A549 (cell line): ENCODE measurements at regions not wholly inside any gene's neighbourhood (a gene's known extent, or its start where the extent isn't known, plus 50 kb on each side); places are given as distances from the start of the nearest gene placed in this dataset.

Experiments
- ATAC-seq, 2 experiments: fragments of 200-7000 bp in 1 of 2; fragments of >200 bp in 1 of 2; cut with Nextera tagmentation in 1 of 2; cut with Tn5 transposase in 1 of 2; 3 replicates each; pipeline versions ENCODE4 v1.8.0 to v1.9.1; 2018 to 2020; ENCODE audit warnings: mild to moderate bottlenecking in 1 of 2, moderate library complexity in 1 of 2
- CTCF ChIA-PET: fragments of 300-600 bp; sonication (Branson Sonifier 250); formaldehyde crosslinking; extraction: SDS; loops from one replicate; lab custom pipeline; 2021; ENCODE audit warnings: antibody characterized with exemption, inconsistent platforms; lab: Yijun Ruan, JAX
- POLR2A ChIA-PET: fragments of 350-600 bp; formaldehyde crosslinking; extraction: SDS; loops from one replicate; lab custom pipeline; 2021; ENCODE audit warnings: antibody characterized with exemption, inconsistent platforms; lab: Yijun Ruan, JAX
- DNase-seq, 2 experiments: peaks; one replicate each; pipeline versions ENCODE4 v3.0.0 to v3.0.0-alpha.2; 2011 to 2016; ENCODE audit warnings: low read depth in 1 of 2, low spot score in 1 of 2
- FAIRE-seq: peaks from 2 replicates; lab custom pipeline; 2011; peaks lifted over from hg19 to GRCh38; lab: Jason Lieb, UNC
- H3K27ac ChIP-seq, 2 experiments: fragments of >200 bp; sonication (Bioruptor Twin); formaldehyde crosslinking; 3 replicates each; pipeline ENCODE4 v1.5.1; 2016 to 2017
- H3K4me1 ChIP-seq: fragments of >200 bp; sonication (Bioruptor Twin); formaldehyde crosslinking; 3 replicates; pipeline ENCODE4 v1.6.1; 2016
- H3K4me2 ChIP-seq: fragments of >200 bp; sonication (Bioruptor Twin); formaldehyde crosslinking; 3 replicates; pipeline ENCODE4 v1.6.1; 2016
- H3K4me3 ChIP-seq: fragments of >200 bp; sonication (Bioruptor Twin); formaldehyde crosslinking; 3 replicates; pipeline ENCODE4 v1.5.1; 2016
- H3K9me3 ChIP-seq: fragments of >200 bp; sonication (Bioruptor Twin); formaldehyde crosslinking; 3 replicates; pipeline ENCODE4 v1.6.1; 2016
- ATOH8 ChIP-seq: fragments of 250-450 bp; sonication (Bioruptor Pico); IDR thresholded peaks from 2 replicates; pipeline ENCODE4 v1.5.0; 2020; ENCODE audit warnings: low read depth, mild to moderate bottlenecking, moderate library complexity
- CBX8 ChIP-seq: fragments of 200-600 bp; sonication (generic); IDR thresholded peaks from 2 replicates; pipeline ENCODE4 v1.6.1; 2016
- CHD4 ChIP-seq: fragments of 200-600 bp; sonication (generic); IDR thresholded peaks from 2 replicates; pipeline ENCODE4 v1.6.1; 2016; ENCODE audit warnings: antibody characterized with exemption, mild to moderate bottlenecking, borderline replicate concordance
- ESRRA ChIP-seq: fragments of 150-350 bp; IDR thresholded peaks from 2 replicates; pipeline ENCODE4 v1.6.1; 2014; ENCODE audit warnings: mild to moderate bottlenecking, low read length, borderline replicate concordance
- FOXS1 ChIP-seq: fragments of 250-450 bp; sonication (Bioruptor Pico); IDR thresholded peaks from 2 replicates; pipeline ENCODE4 v1.5.0; 2020; ENCODE audit warnings: mild to moderate bottlenecking, moderate library complexity
- GATA3 ChIP-seq: IDR thresholded peaks from 2 replicates; pipeline ENCODE4 v1.6.1; 2012; ENCODE audit warnings: borderline replicate concordance
- HEYL ChIP-seq: fragments of 250-450 bp; sonication (Bioruptor Pico); IDR thresholded peaks from 2 replicates; pipeline ENCODE4 v1.8.0; 2021; ENCODE audit warnings: mild to moderate bottlenecking, moderate library complexity
- HMGXB4 ChIP-seq: fragments of 250-450 bp; sonication (Bioruptor Pico); IDR thresholded peaks from 2 replicates; pipeline ENCODE4 v1.5.0; 2021; ENCODE audit warnings: mild to moderate bottlenecking, moderate library complexity, borderline replicate concordance
- HOXA7 ChIP-seq: fragments of 250-450 bp; sonication (Bioruptor Pico); IDR thresholded peaks from 2 replicates; pipeline ENCODE4 v1.5.0; 2020; ENCODE audit warnings: mild to moderate bottlenecking, moderate library complexity
- HOXB5 ChIP-seq: fragments of 250-450 bp; sonication (Bioruptor Pico); IDR thresholded peaks from 2 replicates; pipeline ENCODE4 v1.5.0; 2020; ENCODE audit warnings: mild to moderate bottlenecking, moderate library complexity
- JUN ChIP-seq, 2 experiments: fragments of >200 bp; sonication (Bioruptor Twin); formaldehyde crosslinking; IDR thresholded peaks; 2 replicates in 1 of 2; 3 replicates in 1 of 2; pipeline ENCODE4 v1.6.1; 2016 to 2017
- JUNB ChIP-seq: fragments of >200 bp; sonication (Bioruptor Twin); formaldehyde crosslinking; IDR thresholded peaks from 2 replicates; pipeline ENCODE4 v1.6.1; 2016
- KDM1A ChIP-seq: fragments of 200-600 bp; sonication (generic); IDR thresholded peaks from 2 replicates; pipeline ENCODE4 v1.6.1; 2016; ENCODE audit warnings: low read depth, mild to moderate bottlenecking
- KDM5A ChIP-seq: fragments of 200-600 bp; sonication (generic); IDR thresholded peaks from 2 replicates; pipeline ENCODE4 v1.6.1; 2016; ENCODE audit warnings: antibody characterized with exemption, mild to moderate bottlenecking
- MAZ ChIP-seq: fragments of 150-350 bp; IDR thresholded peaks from 2 replicates; pipeline ENCODE4 v1.6.1; 2014; ENCODE audit warnings: antibody characterized with exemption, low read depth, low read length, borderline replicate concordance
- NR3C1 ChIP-seq: fragments of >200 bp; sonication (Bioruptor Twin); formaldehyde crosslinking; IDR thresholded peaks from 3 replicates; pipeline ENCODE4 v1.6.1; 2017
- PHF8 ChIP-seq: fragments of 200-600 bp; sonication (generic); IDR thresholded peaks from 2 replicates; pipeline ENCODE4 v1.6.1; 2016; ENCODE audit warnings: low read depth, mild to moderate bottlenecking, antibody characterized with exemption, moderate library complexity, borderline replicate concordance
- POLR2A ChIP-seq: IDR thresholded peaks from 2 replicates; pipeline ENCODE4 v1.6.1; 2012; ENCODE audit warnings: mild to moderate bottlenecking, low read length
- POLR2AphosphoS2 ChIP-seq: conservative IDR thresholded peaks from 2 replicates; pipeline ENCODE4 v1.6.1; 2012; ENCODE audit warnings: low read length, improper control_type of control experiment, inconsistent platforms
- RCOR1 ChIP-seq: fragments of 150-350 bp; IDR thresholded peaks from 2 replicates; pipeline ENCODE4 v1.6.1; 2014; ENCODE audit warnings: antibody characterized with exemption, low read length, low read depth
- RNF2 ChIP-seq: fragments of 200-600 bp; sonication (generic); IDR thresholded peaks from 2 replicates; pipeline ENCODE4 v1.6.1; 2016; ENCODE audit warnings: low read depth, mild to moderate bottlenecking, antibody characterized with exemption, moderate library complexity, borderline replicate concordance
- SMC3 ChIP-seq: fragments of >200 bp; sonication (Bioruptor Twin); formaldehyde crosslinking; IDR thresholded peaks from 3 replicates; pipeline ENCODE4 v1.6.1; 2018; ENCODE audit warnings: inconsistent platforms
- TFCP2L1 ChIP-seq: fragments of 250-450 bp; sonication (Bioruptor Pico); IDR thresholded peaks from 2 replicates; pipeline ENCODE4 v1.5.0; 2021; ENCODE audit warnings: mild to moderate bottlenecking
- ZFP36 ChIP-seq: fragments of 450-650 bp; IDR thresholded peaks from 2 replicates; pipeline ENCODE4 v1.6.1; 2014; ENCODE audit warnings: borderline replicate concordance; ENCODE audit not compliant: partially characterized antibody
- ZNF302 ChIP-seq: fragments of 250-450 bp; sonication (Bioruptor Pico); IDR thresholded peaks from 2 replicates; pipeline ENCODE4 v1.9.0; 2021; ENCODE audit warnings: inconsistent platforms, mild to moderate bottlenecking, moderate library complexity
- WGBS: methylation state at CpG from one replicate; pipeline ENCODE4 v1.1.6; 2017; ENCODE audit errors: missing lambda C conversion rate; 5-methylcytosine and 5-hydroxymethylcytosine counted together
- TF ChIP-seq, protein P1 (sequence below): IDR thresholded peaks from 2 replicates; pipeline ENCODE4 v1.6.1; 2012
- TF ChIP-seq, protein P2 (sequence below): fragments of >200 bp; sonication (Bioruptor Twin); formaldehyde crosslinking; IDR thresholded peaks from 3 replicates; pipeline ENCODE4 v1.6.1; 2016
- TF ChIP-seq, protein P3 (sequence below): fragments of 450-650 bp; IDR thresholded peaks from 2 replicates; pipeline ENCODE4 v1.6.1; 2014; ENCODE audit warnings: antibody characterized with exemption

GRCh38 chr5:176739461-176740051 lies 70.8 kb upstream of the UNC5A start:
- CTCF ChIA-PET: interaction anchor here (1.0 to 3.8 kb wide), 5 partner anchors 11 to 82 kb away, joined by 3 to 15 read pairs (median 4); no protein-coding TSS in a partner anchor

GRCh38 chr5:176740131-176740701 lies 70.1 kb upstream of the UNC5A start:
- no peaks in the 10 kb centered on the region for H3K9me3 ChIP-seq
- POLR2A ChIA-PET: no interaction called here
- H3K4me1 ChIP-seq: no peaks in the 10 kb centered on the region
- H3K27ac ChIP-seq: no peak overlapping the region
- DNase-seq (no peak), FAIRE-seq (no peak)
- CTCF ChIA-PET: interaction anchor here (1.3 to 3.8 kb wide), 4 partner anchors 11 to 82 kb away, joined by 3 to 15 read pairs (median 6); no protein-coding TSS in a partner anchor
- H3K4me2 ChIP-seq: no peak overlapping the region
- TF ChIP-seq MAZ (no peak), HEYL (no peak), JUN (IDR thresholded peaks at IDR 0.05) (no peak), HOXA7 (CRISPR knock-in tag) (no peak), JUNB (no peak), CBX8 (no peak), NR3C1 (no peak), CHD4 (no peak), SMC3 (no peak)
- TF ChIP-seq, protein P1, sequence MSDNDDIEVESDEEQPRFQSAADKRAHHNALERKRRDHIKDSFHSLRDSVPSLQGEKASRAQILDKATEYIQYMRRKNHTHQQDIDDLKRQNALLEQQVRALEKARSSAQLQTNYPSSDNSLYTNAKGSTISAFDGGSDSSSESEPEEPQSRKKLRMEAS: no peak
- TF ChIP-seq, all 56 proteins: peak for 0
- no peak for ATAC-seq
- no peak overlapping the region for H3K4me3 ChIP-seq
- 73% methylated on average over 14 of the region's 16 CpGs for WGBS

More at GRCh38 chr5:176739461-176740051, 70.8 kb upstream of the UNC5A start:
- Histone ChIP-seq H3K4me3 (no peak overlapping the region), H3K27ac (no peak overlapping the region), H3K9me3 (no peaks in the 10 kb centered on the region), H3K4me1 (no peaks in the 10 kb centered on the region), H3K4me2 (no peak overlapping the region)
- WGBS: 78% methylated on average over 26 of the region's 26 CpGs
- no peak for DNase-seq
- POLR2A ChIA-PET: no interaction called here
- TF ChIP-seq POLR2A (no peak), ESRRA (no peak), FOXS1 (no peak), HOXB5 (CRISPR knock-in tag) (no peak), KDM1A (no peak), ATOH8 (CRISPR knock-in tag) (no peak), CHD4 (no peak), ZFP36 (no peak), CBX8 (no peak), RCOR1 (no peak)
- TF ChIP-seq, protein P2, sequence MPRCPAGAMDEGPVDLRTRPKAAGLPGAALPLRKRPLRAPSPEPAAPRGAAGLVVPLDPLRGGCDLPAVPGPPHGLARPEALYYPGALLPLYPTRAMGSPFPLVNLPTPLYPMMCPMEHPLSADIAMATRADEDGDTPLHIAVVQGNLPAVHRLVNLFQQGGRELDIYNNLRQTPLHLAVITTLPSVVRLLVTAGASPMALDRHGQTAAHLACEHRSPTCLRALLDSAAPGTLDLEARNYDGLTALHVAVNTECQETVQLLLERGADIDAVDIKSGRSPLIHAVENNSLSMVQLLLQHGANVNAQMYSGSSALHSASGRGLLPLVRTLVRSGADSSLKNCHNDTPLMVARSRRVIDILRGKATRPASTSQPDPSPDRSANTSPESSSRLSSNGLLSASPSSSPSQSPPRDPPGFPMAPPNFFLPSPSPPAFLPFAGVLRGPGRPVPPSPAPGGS: no peak
- TF ChIP-seq, all 56 proteins: peak for 0
- ATAC-seq (no peak), FAIRE-seq (no peak)

GRCh38 chr5:176740702-176741496 lies 69.5 kb upstream of the UNC5A start:
- ATAC-seq (no peak; a peak in 1 of 6 replicates), FAIRE-seq (no peak), DNase-seq (no peak)
- H3K4me3 ChIP-seq: no peak overlapping the region
- no peak overlapping the region for H3K27ac ChIP-seq
- no peak overlapping the region for H3K4me2 ChIP-seq
- H3K4me1 ChIP-seq: no peaks in the 10 kb centered on the region
- ChIA-PET CTCF (interaction anchor here (1.3 kb wide), 1 partner anchor 12 kb away, joined by 4 read pairs; no protein-coding TSS in a partner anchor), POLR2A (no interaction called here)
- H3K9me3 ChIP-seq: no peaks in the 10 kb centered on the region
- WGBS: 62% methylated on average over 19 of the region's 24 CpGs
- no peak for TF ChIP-seq JUN (IDR thresholded peaks at IDR 0.05)
- TF ChIP-seq KDM5A: no peak
- no peak for TF ChIP-seq KDM1A
- TF ChIP-seq HOXB5 (CRISPR knock-in tag): no peak
- TF ChIP-seq RNF2: no peak
- TF ChIP-seq HMGXB4 (CRISPR knock-in tag): no peak
- TF ChIP-seq, protein P3, sequence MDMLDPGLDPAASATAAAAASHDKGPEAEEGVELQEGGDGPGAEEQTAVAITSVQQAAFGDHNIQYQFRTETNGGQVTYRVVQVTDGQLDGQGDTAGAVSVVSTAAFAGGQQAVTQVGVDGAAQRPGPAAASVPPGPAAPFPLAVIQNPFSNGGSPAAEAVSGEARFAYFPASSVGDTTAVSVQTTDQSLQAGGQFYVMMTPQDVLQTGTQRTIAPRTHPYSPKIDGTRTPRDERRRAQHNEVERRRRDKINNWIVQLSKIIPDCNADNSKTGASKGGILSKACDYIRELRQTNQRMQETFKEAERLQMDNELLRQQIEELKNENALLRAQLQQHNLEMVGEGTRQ: no peak
- TF ChIP-seq ZNF302 (CRISPR knock-in tag): no peak
- TF ChIP-seq SMC3: no peak
- no peak for TF ChIP-seq NR3C1
- TF ChIP-seq TFCP2L1 (CRISPR knock-in tag): no peak
- no peak for TF ChIP-seq POLR2AphosphoS2
- TF ChIP-seq GATA3: no peak
- no peak for TF ChIP-seq MAZ
- no peak for TF ChIP-seq PHF8
